GM06990 (cell line): ENCODE measurements at regions not wholly inside any gene's neighbourhood (a gene's known extent, or its start where the extent isn't known, plus 50 kb on each side); places are given as distances from the start of the nearest gene placed in this dataset.

Experiments
- DNase-seq: peaks from one replicate; pipeline ENCODE4 v3.0.0-alpha.2; 2011; ENCODE audit not compliant: insufficient read length; ENCODE audit errors: extremely low read depth
- H3K27me3 ChIP-seq: replicated peaks from 2 replicates; pipeline ENCODE4 v1.6.0; 2011; ENCODE audit warnings: low read length; ENCODE audit not compliant: control insufficient read depth, insufficient read depth
- H3K36me3 ChIP-seq: 2 replicates; pipeline ENCODE4 v1.5.1; 2011; ENCODE audit warnings: low read length; ENCODE audit not compliant: control insufficient read depth, insufficient read depth
- H3K4me3 ChIP-seq: replicated peaks from 2 replicates; pipeline ENCODE4 v1.5.1; 2011; ENCODE audit warnings: low read depth, mild to moderate bottlenecking, control low read depth, low read length
- CTCF ChIP-seq: IDR thresholded peaks from 2 replicates; pipeline ENCODE4 v1.5.1; 2011; ENCODE audit warnings: low read length, control low read depth, mild to moderate bottlenecking, inconsistent platforms; ENCODE audit not compliant: insufficient read depth, poor library complexity, severe bottlenecking

GRCh38 chr7:45256309-45256708 is 98.7 kb downstream of the RAMP3 start:
- H3K36me3 ChIP-seq: no peaks in the 10 kb centered on the region
- no peak for DNase-seq
- no peaks in the 10 kb centered on the region for H3K27me3 ChIP-seq
- TF ChIP-seq CTCF: no peak
- H3K4me3 ChIP-seq: no peak overlapping the region

- TF ChIP-seq CTCF: no peak
- DNase-seq: no peak
- Histone ChIP-seq H3K27me3 (no peaks in the 10 kb centered on the region), H3K36me3 (no peaks in the 10 kb centered on the region), H3K4me3 (no peak overlapping the region)
These were observed 99.2 kb downstream of the RAMP3 start for GRCh38 chr7:45256775-45257174.

- Histone ChIP-seq H3K27me3 (no peaks in the 10 kb centered on the region), H3K36me3 (no peaks in the 10 kb centered on the region), H3K4me3 (no peak overlapping the region)
- DNase-seq: no peak
- TF ChIP-seq CTCF: no peak
These were observed 99.7 kb downstream of the RAMP3 start for GRCh38 chr7:45257284-45257683.

GRCh38 chr7:45258533-45259226 is 101.1 kb downstream of the RAMP3 start:
- no peaks in the 10 kb centered on the region for H3K36me3 ChIP-seq
- no peaks in the 10 kb centered on the region for H3K27me3 ChIP-seq
- no peak overlapping the region for H3K4me3 ChIP-seq
- DNase-seq: no peak
- TF ChIP-seq CTCF: no peak

GRCh38 chr7:45259227-45259596 is 101.6 kb downstream of the RAMP3 start:
- H3K27me3 ChIP-seq: no peaks in the 10 kb centered on the region
- no peak for TF ChIP-seq CTCF
- H3K4me3 ChIP-seq: no peak overlapping the region
- H3K36me3 ChIP-seq: no peaks in the 10 kb centered on the region
- no peak for DNase-seq

- peak; percentile 99 for TF ChIP-seq CTCF
- H3K4me3 ChIP-seq: no peak overlapping the region
- no peaks in the 10 kb centered on the region for H3K27me3 ChIP-seq
- DNase-seq: peak; percentile 78
- no peaks in the 10 kb centered on the region for H3K36me3 ChIP-seq
These were observed 102.5 kb downstream of the RAMP3 start for GRCh38 chr7:45259966-45260646.
